GM13976 (cell line): ENCODE measurements at regions not wholly inside any gene's neighbourhood (a gene's known extent, or its start where the extent isn't known, plus 50 kb on each side); places are given as distances from the start of the nearest gene placed in this dataset.

Source experiments
- DNase-seq: peaks from one replicate; pipeline ENCODE4 v3.0.0; 2012; ENCODE audit warnings: low spot score
- CTCF ChIP-seq: IDR thresholded peaks from 2 replicates; pipeline ENCODE4 v1.5.1; 2012; ENCODE audit warnings: borderline replicate concordance, mild to moderate bottlenecking; ENCODE audit not compliant: insufficient read depth; ENCODE audit errors: extremely low read depth, missing control alignments, control extremely low read depth
- in situ Hi-C: fragments of 300-500 bp; cut with MboI; formaldehyde crosslinking; loops from one replicate; pipeline ENCODE4 v1.12.0; 2022; ENCODE audit warnings: low sequenced_read_pairs, mixed read lengths, inconsistent platforms; ENCODE audit not compliant: unreplicated experiment

GRCh38 chr4:152240232-152240631 lies 295.7 kb downstream of the FBXW7 start:
- DNase-seq: no peak
- TF ChIP-seq CTCF: no peak
- in situ Hi-C loops: no loop called here

- in situ Hi-C loops: no loop called here
- no peak for TF ChIP-seq CTCF
- DNase-seq: no peak
Measured at GRCh38 chr4:152239216-152239615, 296.7 kb downstream of the FBXW7 start.

- no peak for DNase-seq
- in situ Hi-C loops: no loop called here
- TF ChIP-seq CTCF: no peak
Measured at GRCh38 chr4:152236519-152237056, 299.3 kb downstream of the FBXW7 start.

- TF ChIP-seq CTCF: no peak
- DNase-seq: no peak
- in situ Hi-C loops: no loop called here
Measured at GRCh38 chr4:152235718-152236117, 300.2 kb downstream of the FBXW7 start.

GRCh38 chr4:152234571-152234970 lies 301.3 kb downstream of the FBXW7 start:
- TF ChIP-seq CTCF: no peak
- in situ Hi-C loops: no loop called here
- DNase-seq: no peak

- TF ChIP-seq CTCF: no peak
- in situ Hi-C loops: no loop called here
- DNase-seq: no peak
Measured at GRCh38 chr4:152232271-152232670, 303.6 kb downstream of the FBXW7 start.
